Natural killer cell treated with Interleukin-12 subunit alpha and Interleukin-12 subunit beta and Interleukin-15 and Interleukin-18, amount 100 ng/mL, for 72 hours (primary cell): ENCODE measurements at regions not wholly inside any gene's neighbourhood (a gene's known extent, or its start where the extent isn't known, plus 50 kb on each side); places are given as distances from the start of the nearest gene placed in this dataset.

ENCODE experiments used
- ATAC-seq, 2 donors: fragments of 150-1000 bp; cut with Tn5 transposase in 1 of 2; sonication (Bioruptor Pico), chemical (Tn5 transposase) in 1 of 2; 2 replicates each; pipeline ENCODE4 v1.10.0; 2021
- DNase-seq: peaks from one replicate; pipeline ENCODE4 v3.0.0; 2022; ENCODE audit warnings: low spot score
- H3K27ac Mint-ChIP-seq, 2 donors: 1 replicate in 1 of 2; 2 replicates in 1 of 2; pipeline ENCODE4 v1.8.0; 2022; ENCODE audit warnings: mixed read lengths in 2 of 2, mild to moderate bottlenecking in 1 of 2, moderate library complexity in 1 of 2
- H3K27me3 Mint-ChIP-seq, 2 donors: 1 replicate in 1 of 2; 2 replicates in 1 of 2; pipeline ENCODE4 v1.8.0; 2022; ENCODE audit warnings: mixed read lengths in 2 of 2
- H3K36me3 Mint-ChIP-seq: one replicate; pipeline ENCODE4 v1.8.0; 2022; ENCODE audit warnings: mixed read lengths
- H3K4me1 Mint-ChIP-seq, 2 donors: 1 replicate in 1 of 2; 2 replicates in 1 of 2; pipeline ENCODE4 v1.8.0; 2022; ENCODE audit warnings: low read depth in 2 of 2, mixed read lengths in 2 of 2, mild to moderate bottlenecking in 1 of 2
- H3K4me3 Mint-ChIP-seq: one replicate; pipeline ENCODE4 v1.8.0; 2022; ENCODE audit warnings: mixed read lengths
- H3K9me3 Mint-ChIP-seq: 2 replicates; pipeline ENCODE4 v1.8.0; 2022; ENCODE audit warnings: mixed read lengths

DNA sequence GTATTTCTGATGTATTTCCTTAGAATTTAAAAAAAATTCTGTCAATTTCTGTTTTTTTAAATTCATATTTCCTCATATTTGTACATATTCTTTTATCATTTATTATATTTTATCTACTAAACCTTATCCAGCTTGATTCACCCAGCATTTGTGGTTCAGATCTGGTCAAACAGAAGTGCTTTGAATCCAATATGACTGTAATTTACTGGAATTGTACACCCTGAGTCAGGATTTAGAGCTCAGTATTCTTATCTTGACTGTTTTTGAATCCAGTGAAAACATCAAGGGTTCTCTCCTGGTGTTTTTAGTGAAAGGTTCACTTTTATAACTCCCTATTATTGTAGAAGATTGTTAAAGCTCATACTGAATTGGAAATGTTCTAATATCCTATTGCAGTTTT is 1077.0 kb upstream of the NCAM2 start:
- no peaks in the 10 kb centered on the region for H3K27me3 Mint-ChIP-seq
- H3K4me1 Mint-ChIP-seq, result no peaks in the 10 kb centered on the region
- no peak overlapping the region for H3K4me3 Mint-ChIP-seq
- DNase-seq (no peak), ATAC-seq (no peak)
- no peaks in the 10 kb centered on the region for H3K9me3 Mint-ChIP-seq
- H3K36me3 Mint-ChIP-seq, result no peaks in the 10 kb centered on the region
- H3K27ac Mint-ChIP-seq, result no peak overlapping the region

DNA sequence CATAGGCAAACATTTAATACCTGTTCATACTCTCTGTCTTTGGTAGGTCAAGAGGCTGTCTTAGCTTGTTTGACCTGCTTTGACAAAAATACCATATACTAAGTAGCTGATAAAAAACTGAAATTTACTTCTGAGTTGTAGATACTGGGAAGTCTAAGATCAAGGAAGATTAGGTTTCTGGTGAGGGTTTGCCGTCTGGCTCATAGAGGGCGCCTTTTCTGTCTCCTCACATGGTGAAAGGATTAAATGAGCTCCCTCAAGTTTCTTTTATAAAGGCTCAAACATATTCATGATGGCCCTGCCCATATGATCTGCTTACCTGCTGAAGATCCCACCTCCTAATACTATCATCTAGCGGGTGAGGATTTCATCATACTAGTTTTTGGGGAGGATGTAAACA is 1076.1 kb upstream of the NCAM2 start:
- no peak for ATAC-seq
- H3K4me3 Mint-ChIP-seq, result no peak overlapping the region

DNA sequence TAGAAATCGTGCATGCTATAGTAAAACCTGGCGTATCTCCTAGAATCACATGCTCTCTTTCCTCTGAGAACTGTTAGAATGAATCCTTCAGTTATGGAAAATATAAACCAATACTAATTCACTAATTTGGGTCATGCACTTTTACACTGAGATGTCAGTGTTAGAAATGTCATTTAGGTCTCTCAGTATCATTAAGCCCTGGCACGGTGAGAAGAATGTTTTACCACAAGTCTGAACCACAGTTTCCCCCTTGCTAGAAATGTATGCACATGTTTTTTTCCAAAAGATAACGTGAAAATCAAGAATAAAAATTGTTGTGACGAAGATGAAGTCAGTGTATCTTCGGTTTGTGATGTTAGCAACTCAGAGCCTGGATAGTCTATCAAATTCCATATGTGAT is 1062.7 kb upstream of the NCAM2 start:
- ATAC-seq (no peak), DNase-seq (no peak)
- no peaks in the 10 kb centered on the region for H3K27me3 Mint-ChIP-seq
- H3K36me3 Mint-ChIP-seq, result peaks cover 9% of the 10 kb centered on the region
- no peak overlapping the region for H3K27ac Mint-ChIP-seq
- no peak overlapping the region for H3K4me3 Mint-ChIP-seq
- peaks cover 15 to 17% of the 10 kb centered on the region in 2 donors for H3K4me1 Mint-ChIP-seq
- H3K9me3 Mint-ChIP-seq, result peaks cover 8% of the 10 kb centered on the region

More for the DNA sequence above, 1076.1 kb upstream of the NCAM2 start:
- DNase-seq, result no peak
- H3K9me3 Mint-ChIP-seq, result no peaks in the 10 kb centered on the region
- H3K4me1 Mint-ChIP-seq, result no peaks in the 10 kb centered on the region
- no peaks in the 10 kb centered on the region for H3K36me3 Mint-ChIP-seq
- H3K27me3 Mint-ChIP-seq, result no peaks in the 10 kb centered on the region
- H3K27ac Mint-ChIP-seq, result no peak overlapping the region

DNA sequence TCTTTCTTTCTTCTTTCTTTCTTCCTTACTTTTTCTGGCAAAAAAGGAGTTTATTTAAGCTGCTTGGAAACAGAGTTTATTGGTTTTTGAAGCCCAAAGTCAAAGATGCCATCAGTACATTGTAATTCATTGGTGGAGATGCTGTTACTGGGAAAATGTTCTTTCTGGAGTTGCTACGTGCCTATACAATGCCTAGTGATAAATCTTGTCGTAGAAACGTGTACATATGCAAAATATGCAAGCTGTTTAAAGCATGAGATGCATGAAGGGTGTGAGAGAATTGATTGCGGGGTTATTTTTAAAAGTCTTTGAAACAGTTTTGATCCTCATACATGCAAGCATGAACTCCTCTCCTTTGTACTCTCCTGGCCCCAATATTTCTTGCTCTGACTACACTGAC is 1060.6 kb upstream of the NCAM2 start:
- H3K9me3 Mint-ChIP-seq, result peaks cover 9% of the 10 kb centered on the region
- H3K4me3 Mint-ChIP-seq, result no peak overlapping the region
- H3K36me3 Mint-ChIP-seq, result no peaks in the 10 kb centered on the region
- DNase-seq (no peak), ATAC-seq (no peak)
- H3K27me3 Mint-ChIP-seq, result no peaks in the 10 kb centered on the region
- H3K27ac Mint-ChIP-seq, result no peak overlapping the region
- H3K4me1 Mint-ChIP-seq, result peaks cover 15 to 17% of the 10 kb centered on the region in 2 donors

DNA sequence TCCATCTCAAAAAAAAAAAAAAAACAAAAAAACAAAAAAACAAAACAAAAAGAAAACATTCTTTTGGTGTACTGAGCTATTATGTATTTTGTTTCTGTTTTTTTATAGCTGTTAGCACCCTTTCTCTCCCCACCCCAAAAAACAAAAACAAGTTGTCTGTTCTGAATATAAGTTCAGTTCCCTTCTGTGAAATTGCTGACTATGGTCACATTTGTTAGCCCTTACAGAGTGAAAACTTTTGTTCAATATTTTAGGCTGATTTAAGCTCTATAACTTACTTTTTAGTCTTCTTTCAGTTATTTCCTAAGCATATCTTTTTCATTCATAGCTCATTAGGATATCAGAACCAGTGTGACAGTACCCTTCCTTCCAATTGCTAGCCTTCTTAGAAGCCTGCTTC is 1056.6 kb upstream of the NCAM2 start:
- Mint-ChIP-seq H3K4me3 (no peak overlapping the region), H3K4me1 (peaks cover 2 to 4% of the 10 kb centered on the region in 2 donors), H3K36me3 (peaks cover 7% of the 10 kb centered on the region), H3K9me3 (peaks cover 9% of the 10 kb centered on the region), H3K27ac (no peak overlapping the region), H3K27me3 (no peaks in the 10 kb centered on the region)
- DNase-seq (no peak), ATAC-seq (no peak)

DNA sequence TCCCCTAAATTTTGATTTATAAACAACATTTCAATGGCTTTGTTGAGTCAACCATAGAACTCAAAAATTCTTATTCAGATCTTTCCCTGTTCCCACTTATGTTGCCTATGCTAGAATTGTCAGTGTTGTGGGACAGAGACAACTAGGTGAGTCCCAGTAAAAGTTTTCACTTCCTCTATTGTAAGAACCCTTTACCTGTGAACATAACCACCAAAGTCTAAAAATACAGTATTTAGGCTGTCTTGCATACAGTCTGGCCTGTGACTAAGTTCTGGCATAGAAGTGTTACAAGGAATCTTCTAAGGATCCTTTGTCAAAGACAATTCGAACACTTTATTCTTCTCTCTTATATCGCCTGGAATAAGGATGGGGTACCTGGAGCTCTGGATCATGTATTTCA is 1047.9 kb upstream of the NCAM2 start:
- Mint-ChIP-seq H3K36me3 (peaks cover 7% of the 10 kb centered on the region), H3K4me1 (no peaks in the 10 kb centered on the region), H3K4me3 (no peak overlapping the region), H3K27ac (no peak overlapping the region), H3K9me3 (peaks cover 3% of the 10 kb centered on the region), H3K27me3 (no peaks in the 10 kb centered on the region)
- ATAC-seq (no peak), DNase-seq (no peak)

DNA sequence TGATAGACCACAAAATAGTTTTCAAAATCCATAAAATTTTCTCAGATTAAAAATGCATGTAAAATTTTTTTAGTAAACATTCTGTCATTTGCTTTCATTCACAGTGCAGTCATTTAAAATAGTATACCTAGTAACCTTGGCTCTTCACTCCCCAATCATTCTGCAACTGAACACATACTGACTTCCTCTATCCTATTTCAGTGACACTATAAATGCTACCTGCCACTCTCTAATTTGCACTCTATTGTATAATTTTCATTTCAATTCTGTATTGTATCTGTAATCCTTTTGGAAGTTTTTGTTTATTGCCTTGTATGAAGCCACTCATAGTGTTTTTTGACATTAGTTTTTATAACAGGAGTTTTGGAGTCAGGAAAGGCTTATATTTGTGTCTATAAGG is 1029.1 kb upstream of the NCAM2 start:
- Mint-ChIP-seq H3K36me3 (peaks cover 10% of the 10 kb centered on the region), H3K4me1 (no peaks in the 10 kb centered on the region), H3K27ac (no peak overlapping the region), H3K4me3 (no peak overlapping the region), H3K9me3 (peaks cover 21% of the 10 kb centered on the region), H3K27me3 (no peaks in the 10 kb centered on the region)
- DNase-seq (no peak), ATAC-seq (no peak)

DNA sequence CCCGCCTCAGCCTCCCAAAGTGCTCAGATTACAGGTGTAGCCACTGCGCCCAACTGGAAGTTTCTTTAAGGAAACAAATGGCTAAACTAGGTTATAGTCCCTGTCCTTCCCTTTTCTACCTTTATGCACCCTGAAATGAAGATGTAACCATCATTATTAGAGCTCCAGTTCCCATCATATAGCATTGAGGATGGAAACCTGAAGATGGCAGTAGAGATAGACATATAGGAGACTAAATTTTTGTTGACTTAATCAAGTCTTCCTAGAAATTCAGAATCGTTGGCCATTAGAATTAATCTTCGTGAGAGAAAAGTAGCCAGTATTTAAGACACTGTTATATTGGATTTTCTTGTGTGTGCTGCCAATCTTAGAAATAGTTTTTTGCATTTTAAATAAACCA is 1016.3 kb upstream of the NCAM2 start:
- Mint-ChIP-seq H3K27ac (no peak overlapping the region), H3K4me3 (no peak overlapping the region), H3K4me1 (no peaks in the 10 kb centered on the region), H3K36me3 (no peaks in the 10 kb centered on the region), H3K9me3 (no peaks in the 10 kb centered on the region), H3K27me3 (no peaks in the 10 kb centered on the region)
- ATAC-seq, result no peak
- DNase-seq, result no peak

- ATAC-seq, result no peak
- H3K36me3 Mint-ChIP-seq, result no peaks in the 10 kb centered on the region
- DNase-seq, result no peak
- peaks cover under 1% of the 10 kb centered on the region for H3K9me3 Mint-ChIP-seq
- no peak overlapping the region for H3K27ac Mint-ChIP-seq
- H3K4me1 Mint-ChIP-seq, result no peaks in the 10 kb centered on the region
- H3K27me3 Mint-ChIP-seq, result no peaks in the 10 kb centered on the region
- no peak overlapping the region for H3K4me3 Mint-ChIP-seq
Measured at GRCh38 chr21:19986396-19986795, 1011.8 kb upstream of the NCAM2 start.

- ATAC-seq (no peak), DNase-seq (no peak)
- Mint-ChIP-seq H3K4me3 (no peak overlapping the region), H3K36me3 (no peaks in the 10 kb centered on the region), H3K4me1 (no peaks in the 10 kb centered on the region), H3K9me3 (peaks cover 7% of the 10 kb centered on the region), H3K27me3 (no peaks in the 10 kb centered on the region), H3K27ac (no peak overlapping the region)
Measured at GRCh38 chr21:19987671-19988070, 1010.5 kb upstream of the NCAM2 start.

GRCh38 chr21:19992540-19992939 is 1005.7 kb upstream of the NCAM2 start:
- no peaks in the 10 kb centered on the region for H3K36me3 Mint-ChIP-seq
- no peak overlapping the region for H3K4me3 Mint-ChIP-seq

DNA sequence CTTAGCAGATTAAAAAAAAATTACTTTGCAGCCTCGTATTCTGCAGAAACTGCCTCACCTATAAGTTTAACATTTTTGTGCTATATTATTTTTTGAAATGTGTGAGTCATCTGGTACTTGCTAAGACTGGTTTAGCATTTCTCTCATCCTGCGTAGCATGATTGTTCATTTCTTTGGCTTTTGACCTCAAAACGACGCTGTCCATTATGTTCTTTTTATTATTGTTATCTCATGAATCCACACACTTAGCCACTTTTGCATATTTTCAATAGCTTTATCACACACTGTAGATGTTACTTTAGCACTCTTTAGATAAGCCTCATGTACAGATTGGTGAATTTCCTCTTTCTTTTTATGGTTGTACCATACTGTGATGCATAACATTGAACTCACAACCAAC is 1004.9 kb upstream of the NCAM2 start:
- no peak overlapping the region for H3K27ac Mint-ChIP-seq
- H3K4me1 Mint-ChIP-seq, result no peaks in the 10 kb centered on the region
- peaks cover 15% of the 10 kb centered on the region for H3K9me3 Mint-ChIP-seq
- H3K27me3 Mint-ChIP-seq, result no peaks in the 10 kb centered on the region
- no peak overlapping the region for H3K4me3 Mint-ChIP-seq
- ATAC-seq, result no peak
- DNase-seq, result no peak
- no peaks in the 10 kb centered on the region for H3K36me3 Mint-ChIP-seq

More at GRCh38 chr21:19992540-19992939, 1005.7 kb upstream of the NCAM2 start:
- Mint-ChIP-seq H3K27ac (no peak overlapping the region), H3K9me3 (peaks cover 15% of the 10 kb centered on the region), H3K4me1 (no peaks in the 10 kb centered on the region), H3K27me3 (no peaks in the 10 kb centered on the region)
- ATAC-seq (no peak), DNase-seq (no peak)

DNA sequence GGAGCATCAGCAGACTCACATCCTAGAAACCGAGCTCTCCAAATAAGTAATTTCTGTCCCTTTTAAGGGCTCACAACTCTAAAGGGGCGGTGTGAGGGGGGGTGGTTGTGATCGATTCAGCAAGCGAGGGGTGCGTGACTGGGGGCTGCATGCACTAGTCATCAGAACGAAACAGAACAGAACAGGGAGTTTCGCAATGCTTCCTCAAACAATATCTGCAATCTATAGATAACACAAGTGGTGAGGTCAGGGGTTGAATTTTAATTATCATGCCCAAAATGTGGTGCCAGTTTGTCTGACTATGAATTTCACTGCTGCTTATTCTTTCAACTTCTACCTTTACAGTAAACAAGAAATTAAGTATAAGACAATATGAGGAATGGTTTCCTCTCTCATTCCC is 1003.0 kb upstream of the NCAM2 start:
- Mint-ChIP-seq H3K27me3 (no peaks in the 10 kb centered on the region), H3K27ac (no peak overlapping the region), H3K9me3 (peaks cover 15% of the 10 kb centered on the region), H3K4me3 (no peak overlapping the region), H3K4me1 (no peaks in the 10 kb centered on the region), H3K36me3 (no peaks in the 10 kb centered on the region)
- ATAC-seq, result peak in 1 of 2 donors; percentile 44
- no peak for DNase-seq

DNA sequence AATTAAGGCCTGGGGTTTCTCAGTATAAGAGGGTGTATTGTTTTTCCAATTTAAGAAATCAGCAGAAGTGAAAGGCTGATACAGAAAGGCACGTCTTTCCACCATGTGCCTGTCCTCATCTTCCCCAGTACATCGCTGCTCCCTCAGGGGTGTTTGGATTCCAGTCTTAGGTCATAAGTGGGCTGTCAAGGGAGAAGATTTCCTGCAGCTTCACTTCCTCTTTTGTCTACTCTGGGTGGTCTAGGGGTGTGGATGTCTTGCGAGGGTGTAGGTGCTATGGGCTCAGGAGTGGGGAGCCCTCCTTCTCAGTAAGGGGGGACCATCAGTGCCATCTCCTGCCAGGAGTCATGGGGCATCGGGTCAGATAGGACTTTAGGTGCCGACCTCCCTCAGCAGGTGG is 999.8 kb upstream of the NCAM2 start:
- DNase-seq (no peak), ATAC-seq (no peak)
- Mint-ChIP-seq H3K27me3 (no peaks in the 10 kb centered on the region), H3K9me3 (peaks cover 4% of the 10 kb centered on the region), H3K4me3 (no peak overlapping the region), H3K4me1 (no peaks in the 10 kb centered on the region), H3K36me3 (no peaks in the 10 kb centered on the region), H3K27ac (no peak overlapping the region)

GRCh38 chr21:19999369-20000272 is 998.6 kb upstream of the NCAM2 start:
- peak overlapping the region; percentile 28 for H3K4me3 Mint-ChIP-seq
- DNase-seq (no peak), ATAC-seq (peak in 1 of 2 donors; percentile 43)
- no peak overlapping the region for H3K27ac Mint-ChIP-seq
- H3K9me3 Mint-ChIP-seq, result no peaks in the 10 kb centered on the region
- H3K4me1 Mint-ChIP-seq, result no peaks in the 10 kb centered on the region
- no peaks in the 10 kb centered on the region for H3K36me3 Mint-ChIP-seq
- H3K27me3 Mint-ChIP-seq, result no peaks in the 10 kb centered on the region
